IPS-20b (cell line): ENCODE measurements at regions not wholly inside any gene's neighbourhood (a gene's known extent, or its start where the extent isn't known, plus 50 kb on each side); places are given as distances from the start of the nearest gene placed in this dataset.

ENCODE experiments used
- H3K27ac ChIP-seq: one replicate; pipeline ENCODE4 v1.5.1; 2013; ENCODE audit warnings: low read length
- H3K27me3 ChIP-seq: 2 replicates; pipeline ENCODE4 v1.6.1; 2013; ENCODE audit warnings: mild to moderate bottlenecking, low read length, inconsistent platforms; ENCODE audit not compliant: insufficient read depth
- H3K36me3 ChIP-seq: 2 replicates; pipeline ENCODE4 v1.6.1; 2013; ENCODE audit warnings: low read depth, mild to moderate bottlenecking, inconsistent platforms, low read length, moderate library complexity; ENCODE audit not compliant: insufficient read depth
- H3K4me1 ChIP-seq: 2 replicates; pipeline ENCODE4 v1.6.1; 2013; ENCODE audit warnings: mild to moderate bottlenecking, control low read depth, inconsistent platforms, low read length, moderate library complexity; ENCODE audit not compliant: insufficient read depth
- H3K4me3 ChIP-seq: 2 replicates; pipeline ENCODE4 v1.5.1; 2013; ENCODE audit warnings: mild to moderate bottlenecking, low read length, inconsistent platforms
- H3K9ac ChIP-seq: 2 replicates; pipeline ENCODE4 v1.6.1; 2013; ENCODE audit warnings: low read depth, mild to moderate bottlenecking, inconsistent platforms, low read length, moderate library complexity
- H3K9me3 ChIP-seq: 2 replicates; pipeline ENCODE4 v1.6.1; 2013; ENCODE audit warnings: mild to moderate bottlenecking, low read depth, low read length, inconsistent platforms; ENCODE audit not compliant: insufficient read depth

DNA sequence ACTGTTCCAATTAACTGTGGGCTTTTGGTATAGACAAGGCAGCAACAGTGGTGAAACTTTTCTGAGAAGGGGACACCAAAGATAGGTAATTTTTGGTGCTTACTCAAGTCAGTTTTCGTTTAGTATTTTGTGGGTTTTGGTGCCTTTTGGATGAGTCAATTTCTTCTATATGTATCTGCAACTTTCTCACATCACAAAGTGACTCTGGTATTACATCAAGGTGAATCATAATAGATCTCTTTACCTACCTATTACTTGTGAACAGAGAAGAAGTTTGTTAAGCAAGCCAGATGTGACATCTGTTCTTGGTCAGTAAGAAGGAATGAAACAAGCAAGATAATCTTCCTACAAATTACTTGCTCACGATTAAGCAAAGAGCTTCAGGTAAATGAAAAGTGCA is 732.4 kb upstream of the DPPA4 start:
- no peak overlapping the region for H3K4me3 ChIP-seq
- H3K9ac ChIP-seq, result no peak overlapping the region
- no peaks in the 10 kb centered on the region for H3K4me1 ChIP-seq
- no peaks in the 10 kb centered on the region for H3K36me3 ChIP-seq
- no peak overlapping the region for H3K27ac ChIP-seq
- H3K9me3 ChIP-seq, result peaks cover 20% of the 10 kb centered on the region; the same call in 1 of the 2 replicates
- no peaks in the 10 kb centered on the region for H3K27me3 ChIP-seq

DNA sequence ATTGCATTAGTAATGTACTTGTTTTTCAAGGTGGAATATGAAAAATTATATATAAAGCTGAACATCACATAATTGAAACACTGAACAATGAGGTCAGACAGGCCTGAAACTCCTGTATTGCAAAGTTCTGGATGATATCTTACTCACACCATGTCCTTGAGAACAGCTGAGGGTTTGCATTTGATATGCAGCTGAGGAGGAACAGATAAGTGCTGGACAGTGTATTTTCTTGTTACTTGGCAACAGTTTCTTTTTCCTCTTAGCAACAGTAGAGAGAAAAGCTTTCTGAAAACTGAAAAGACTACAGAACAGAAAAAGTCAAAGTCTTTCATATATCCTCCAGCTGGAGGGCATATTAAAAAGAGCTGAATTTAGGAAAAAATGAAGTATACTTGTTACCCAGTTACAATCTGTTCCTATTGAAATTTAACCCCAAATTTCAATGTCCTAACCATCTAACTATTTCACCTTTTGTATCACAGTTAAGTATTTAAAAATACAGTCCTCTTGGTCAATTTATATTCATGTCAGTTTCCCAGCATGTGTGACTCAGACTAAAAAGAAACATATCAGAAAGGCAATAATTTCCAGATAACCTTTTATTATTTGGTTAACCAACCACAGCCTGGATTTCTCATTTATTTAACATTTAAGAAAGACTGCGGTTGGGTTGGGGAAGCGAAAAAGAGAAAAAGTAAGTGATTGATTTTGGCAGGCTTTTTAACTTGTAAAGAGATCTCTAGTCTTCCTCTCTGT is 733.0 kb upstream of the DPPA4 start:
- H3K27ac ChIP-seq, result no peak overlapping the region
- peaks cover 20% of the 10 kb centered on the region; the same call in 1 of the 2 replicates for H3K9me3 ChIP-seq
- H3K9ac ChIP-seq, result no peak overlapping the region
- no peak overlapping the region for H3K4me3 ChIP-seq
- no peaks in the 10 kb centered on the region for H3K4me1 ChIP-seq
- no peaks in the 10 kb centered on the region for H3K27me3 ChIP-seq
- H3K36me3 ChIP-seq, result no peaks in the 10 kb centered on the region

DNA sequence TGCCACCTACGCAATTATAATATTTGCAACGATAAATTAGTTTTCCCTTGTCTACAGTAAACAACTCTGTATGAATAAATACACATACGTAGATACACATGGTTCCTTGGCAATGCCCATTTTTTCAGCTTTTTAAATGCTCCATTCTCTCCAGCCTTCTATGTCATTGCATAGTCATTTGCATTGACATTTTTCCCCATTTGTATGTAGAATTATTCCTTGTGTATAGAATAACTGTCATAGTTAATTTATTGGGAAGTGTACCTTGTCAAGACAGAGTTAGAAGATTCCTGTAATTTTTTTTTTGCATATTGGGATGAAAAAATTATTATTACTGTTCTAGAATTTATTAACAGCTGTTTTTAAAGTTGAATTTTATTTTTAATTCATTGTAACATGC is 736.7 kb upstream of the DPPA4 start:
- Histone ChIP-seq H3K27ac (no peak overlapping the region), H3K36me3 (no peaks in the 10 kb centered on the region), H3K9me3 (peaks cover 20% of the 10 kb centered on the region; the same call in 1 of the 2 replicates), H3K27me3 (no peaks in the 10 kb centered on the region), H3K9ac (no peak overlapping the region), H3K4me1 (no peaks in the 10 kb centered on the region), H3K4me3 (no peak overlapping the region)

DNA sequence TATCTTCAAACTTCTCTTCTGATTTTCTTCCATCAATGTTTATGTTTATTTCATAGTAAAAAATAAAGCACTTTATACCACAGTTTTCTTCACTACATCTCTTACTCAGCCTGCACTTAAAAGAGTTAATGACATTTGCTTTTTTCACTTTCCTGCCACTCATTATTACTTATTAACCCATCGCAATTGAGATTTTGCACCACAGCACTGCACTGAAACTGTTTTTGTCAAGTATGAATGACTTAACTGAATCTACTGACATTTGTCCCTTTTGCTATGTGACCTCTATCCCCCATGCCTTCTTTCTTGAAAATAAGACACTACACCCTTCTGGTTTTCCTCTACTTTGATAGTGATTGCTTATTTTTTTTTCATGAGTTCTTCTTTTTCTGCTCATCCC is 739.7 kb upstream of the DPPA4 start:
- H3K9ac ChIP-seq, result no peak overlapping the region
- no peak overlapping the region for H3K27ac ChIP-seq
- H3K27me3 ChIP-seq, result no peaks in the 10 kb centered on the region
- no peak overlapping the region for H3K4me3 ChIP-seq
- peaks cover 13% of the 10 kb centered on the region; the same call in 1 of the 2 replicates for H3K9me3 ChIP-seq
- H3K4me1 ChIP-seq, result no peaks in the 10 kb centered on the region
- H3K36me3 ChIP-seq, result no peaks in the 10 kb centered on the region

DNA sequence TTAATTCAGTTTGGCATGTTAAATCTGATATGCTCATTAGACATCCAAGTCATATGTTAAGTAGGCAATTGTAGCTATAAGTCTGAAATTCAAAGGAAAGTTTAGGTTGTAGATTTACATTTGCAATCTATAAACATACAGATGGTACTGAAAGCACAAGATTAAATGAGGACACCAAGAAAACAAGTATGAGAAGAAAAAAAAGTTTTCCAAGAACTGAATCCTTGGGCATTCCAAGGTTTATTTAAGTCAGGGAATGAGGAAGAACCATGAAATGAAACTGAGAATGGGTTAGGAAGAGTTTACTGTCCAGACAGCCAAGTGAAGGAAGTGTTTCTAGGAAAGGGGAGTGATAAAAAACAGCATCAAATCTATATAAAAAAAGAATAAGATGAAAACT is 756.1 kb upstream of the DPPA4 start:
- H3K27me3 ChIP-seq, result no peaks in the 10 kb centered on the region
- H3K36me3 ChIP-seq, result no peaks in the 10 kb centered on the region
- H3K9ac ChIP-seq, result no peak overlapping the region
- no peak overlapping the region for H3K4me3 ChIP-seq
- H3K27ac ChIP-seq, result no peak overlapping the region
- peaks cover 11% of the 10 kb centered on the region for H3K9me3 ChIP-seq
- H3K4me1 ChIP-seq, result no peaks in the 10 kb centered on the region

DNA sequence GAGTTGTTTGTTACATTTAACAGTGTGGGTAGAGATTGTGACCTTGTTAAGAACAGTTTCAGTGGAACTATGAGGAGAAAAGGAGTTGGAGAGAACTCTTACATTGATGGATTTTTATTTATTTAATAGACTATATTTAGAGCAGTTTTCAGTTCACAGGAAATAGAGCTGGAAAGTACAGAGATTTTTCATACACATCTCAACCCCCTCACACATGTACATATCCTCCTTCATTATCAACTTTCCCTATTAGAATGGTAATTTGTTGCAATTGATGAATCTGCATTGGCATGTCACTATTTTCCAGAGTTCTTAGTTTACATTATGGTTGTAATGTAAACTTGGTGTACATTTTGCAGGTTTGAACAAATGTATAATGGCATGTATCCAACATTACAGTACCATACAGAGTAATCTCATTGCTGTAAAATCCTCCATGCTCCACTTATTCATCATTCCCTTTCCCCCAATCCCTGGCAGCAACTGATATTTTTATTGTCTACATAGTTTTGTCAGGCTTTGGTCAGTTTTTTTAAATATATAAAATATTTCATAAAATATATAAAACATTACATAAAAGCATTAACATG is 756.6 kb upstream of the DPPA4 start:
- Histone ChIP-seq H3K36me3 (no peaks in the 10 kb centered on the region), H3K9ac (no peak overlapping the region), H3K27ac (no peak overlapping the region), H3K4me1 (no peaks in the 10 kb centered on the region), H3K27me3 (no peaks in the 10 kb centered on the region), H3K4me3 (no peak overlapping the region), H3K9me3 (peaks cover 11% of the 10 kb centered on the region)

DNA sequence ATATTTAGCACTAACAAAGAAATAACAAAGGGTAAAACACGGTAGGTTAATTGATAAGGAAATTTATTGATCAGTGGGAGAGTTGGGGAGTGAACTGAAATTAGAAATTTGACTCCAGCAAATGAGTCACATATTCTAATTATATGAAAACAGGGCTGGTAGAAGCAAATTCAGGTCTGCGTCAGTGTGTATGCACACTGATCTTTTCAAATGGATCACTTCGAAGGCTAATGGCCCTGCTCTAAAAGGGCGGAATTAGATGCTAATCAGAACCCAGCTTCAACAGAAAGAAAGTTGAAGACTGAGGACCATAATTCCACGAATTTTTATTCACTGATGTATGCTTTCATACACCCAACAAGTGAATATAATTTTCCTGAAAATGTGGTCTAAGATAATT is 762.4 kb upstream of the DPPA4 start:
- no peaks in the 10 kb centered on the region for H3K9me3 ChIP-seq
- H3K36me3 ChIP-seq, result no peaks in the 10 kb centered on the region
- H3K27ac ChIP-seq, result no peak overlapping the region
- H3K9ac ChIP-seq, result no peak overlapping the region
- no peaks in the 10 kb centered on the region for H3K27me3 ChIP-seq
- no peaks in the 10 kb centered on the region; the same call in 1 of the 2 replicates for H3K4me1 ChIP-seq
- no peak overlapping the region for H3K4me3 ChIP-seq

DNA sequence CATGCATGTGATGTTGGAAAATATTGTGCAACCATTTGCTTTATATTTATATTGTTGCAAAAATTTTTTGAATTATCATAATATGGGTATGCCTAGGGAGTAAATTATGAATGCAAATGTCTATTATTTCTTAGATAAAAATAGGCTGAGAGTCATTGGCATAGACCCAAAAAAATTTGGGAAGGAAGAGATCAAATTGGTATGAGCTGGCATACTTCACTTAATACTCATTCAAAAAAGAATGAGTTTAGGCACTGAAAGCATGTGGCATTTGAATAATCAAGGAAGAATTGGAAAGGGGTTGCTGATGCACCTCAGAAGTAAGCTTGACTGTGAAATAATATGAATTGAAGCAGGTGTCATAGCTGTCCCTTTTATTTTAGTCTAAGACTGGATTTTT is 764.0 kb upstream of the DPPA4 start:
- Histone ChIP-seq H3K36me3 (no peaks in the 10 kb centered on the region), H3K27ac (no peak overlapping the region), H3K4me1 (no peaks in the 10 kb centered on the region; the same call in 1 of the 2 replicates), H3K4me3 (no peak overlapping the region), H3K9me3 (no peaks in the 10 kb centered on the region), H3K27me3 (no peaks in the 10 kb centered on the region), H3K9ac (no peak overlapping the region)

DNA sequence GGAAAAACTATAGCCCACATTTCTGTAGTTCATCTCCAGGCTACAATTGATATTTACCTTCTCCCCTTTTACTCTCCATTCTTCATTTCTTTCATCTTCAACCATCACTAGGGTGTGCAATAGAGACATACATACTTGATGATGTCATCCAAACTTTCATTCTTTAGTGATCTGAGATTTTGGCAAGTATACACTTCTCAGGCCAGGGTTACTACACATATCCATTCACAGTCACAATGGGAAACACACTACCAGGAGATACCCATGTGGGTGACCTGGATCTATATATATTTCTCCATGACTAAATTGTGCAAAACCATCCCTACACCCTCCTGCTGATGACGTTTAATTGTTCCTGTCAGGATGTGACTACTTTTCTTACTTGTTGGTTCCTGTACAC is 769.5 kb upstream of the DPPA4 start:
- H3K9me3 ChIP-seq, result no peaks in the 10 kb centered on the region
- no peaks in the 10 kb centered on the region for H3K36me3 ChIP-seq
- no peak overlapping the region for H3K4me3 ChIP-seq
- H3K9ac ChIP-seq, result no peak overlapping the region
- no peak overlapping the region for H3K27ac ChIP-seq
- H3K27me3 ChIP-seq, result no peaks in the 10 kb centered on the region
- H3K4me1 ChIP-seq, result peaks cover 3% of the 10 kb centered on the region; the same call in 1 of the 2 replicates

DNA sequence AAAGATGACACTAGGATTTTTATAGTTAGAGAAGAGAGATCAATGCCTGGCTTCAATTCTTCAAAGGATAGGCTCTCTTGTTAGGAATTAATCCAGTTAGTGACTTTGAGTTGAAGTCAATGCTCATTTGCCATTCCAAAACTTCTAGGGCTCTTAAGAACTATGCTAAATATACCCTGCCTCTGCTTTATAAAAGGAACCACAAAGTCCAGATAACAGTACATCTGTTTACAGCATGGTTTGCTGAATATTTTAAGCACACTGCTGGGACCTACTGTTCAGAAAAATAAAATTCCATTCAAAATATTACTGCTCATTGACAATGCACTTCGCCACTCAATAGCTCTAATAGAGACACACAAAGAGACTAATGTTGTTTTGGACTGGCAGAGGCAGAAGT is 786.6 kb upstream of the DPPA4 start:
- H3K27me3 ChIP-seq, result no peaks in the 10 kb centered on the region
- no peak overlapping the region for H3K9ac ChIP-seq
- no peaks in the 10 kb centered on the region for H3K9me3 ChIP-seq
- H3K4me1 ChIP-seq, result no peaks in the 10 kb centered on the region
- no peak overlapping the region for H3K4me3 ChIP-seq
- H3K36me3 ChIP-seq, result no peaks in the 10 kb centered on the region
- no peak overlapping the region for H3K27ac ChIP-seq

DNA sequence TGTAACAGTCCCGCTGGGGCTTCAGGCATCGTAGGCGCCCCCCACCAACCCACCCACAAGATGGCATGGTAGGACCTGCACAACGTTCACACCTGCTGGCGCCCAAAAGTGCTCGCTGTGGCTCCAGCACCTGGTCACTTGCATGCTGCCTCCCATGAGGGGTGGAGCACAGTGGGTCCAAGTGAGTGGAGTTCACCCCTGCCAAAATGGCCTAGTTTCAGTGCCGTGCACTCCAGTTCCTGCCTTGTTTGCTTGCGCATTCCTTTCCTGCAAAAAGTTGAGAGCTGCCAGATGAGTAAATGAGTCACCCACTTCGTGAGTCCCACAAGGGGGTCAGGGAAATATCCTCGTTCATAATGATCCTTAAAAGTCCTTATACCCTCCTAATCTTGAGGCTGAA is 788.7 kb upstream of the DPPA4 start:
- Histone ChIP-seq H3K4me1 (0 out of 2 replicates have a peak, but pooled peaks cover 4% of the 10 kb centered on the region), H3K27me3 (no peaks in the 10 kb centered on the region), H3K9me3 (no peaks in the 10 kb centered on the region), H3K9ac (no peak overlapping the region), H3K36me3 (no peaks in the 10 kb centered on the region), H3K27ac (no peak overlapping the region), H3K4me3 (no peak overlapping the region)

DNA sequence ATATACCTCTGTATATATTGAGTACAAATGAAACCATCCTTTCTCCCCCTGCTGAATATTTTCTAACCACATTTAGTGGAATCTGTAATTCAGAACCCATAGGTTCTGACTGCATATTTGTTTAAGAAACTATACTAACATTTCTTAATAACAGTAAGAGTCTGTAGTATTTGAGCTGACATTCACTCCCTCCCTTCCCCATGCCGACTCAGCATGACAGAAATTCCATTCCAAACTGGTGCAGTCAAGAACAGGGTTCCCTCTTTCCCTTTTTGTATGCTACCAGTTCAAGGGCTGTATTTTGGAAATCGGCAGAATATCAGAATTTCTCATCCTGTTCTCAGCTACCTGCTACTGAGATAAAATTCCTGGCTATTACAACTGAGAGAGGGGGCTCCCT is 796.6 kb upstream of the DPPA4 start:
- Histone ChIP-seq H3K9ac (no peak overlapping the region), H3K4me1 (0 out of 2 replicates have a peak, but pooled peaks cover 8% of the 10 kb centered on the region), H3K9me3 (no peaks in the 10 kb centered on the region), H3K36me3 (no peaks in the 10 kb centered on the region), H3K4me3 (no peak overlapping the region), H3K27ac (no peak overlapping the region), H3K27me3 (no peaks in the 10 kb centered on the region)
